ENCODE measurements at regions not wholly inside any gene's neighbourhood (a gene's known extent, or its start where the extent isn't known, plus 50 kb on each side); places are given as distances from the start of the nearest gene placed in this dataset.
"Not testable (repeated sequence)": the region's sequence is repeated elsewhere in the genome, so short reads cannot be mapped to it uniquely, and the experiment has no call there.

DNA sequence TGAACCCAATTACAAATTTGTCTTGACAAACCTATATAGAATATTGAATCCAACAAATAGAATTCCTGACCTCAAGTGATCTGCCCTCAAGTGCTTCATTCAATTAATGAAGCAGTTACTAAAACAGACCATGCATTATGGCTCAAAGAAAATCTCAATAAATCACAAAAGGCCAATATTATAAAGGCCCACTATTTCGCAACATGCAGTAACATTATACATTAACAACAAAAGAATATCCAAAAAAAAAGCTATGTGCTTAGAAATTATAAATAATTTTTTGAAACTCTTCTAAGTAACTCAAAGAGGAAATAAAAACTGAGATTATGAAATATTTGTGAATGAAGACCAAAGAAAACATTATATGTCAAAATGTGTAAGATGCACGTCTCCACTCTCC is 177.7 kb downstream of the ZNF674 start:
- in situ Hi-C loops (cut with HindIII; ENCODE audit: low sequenced_read_pairs) = no loop called here

DNA sequence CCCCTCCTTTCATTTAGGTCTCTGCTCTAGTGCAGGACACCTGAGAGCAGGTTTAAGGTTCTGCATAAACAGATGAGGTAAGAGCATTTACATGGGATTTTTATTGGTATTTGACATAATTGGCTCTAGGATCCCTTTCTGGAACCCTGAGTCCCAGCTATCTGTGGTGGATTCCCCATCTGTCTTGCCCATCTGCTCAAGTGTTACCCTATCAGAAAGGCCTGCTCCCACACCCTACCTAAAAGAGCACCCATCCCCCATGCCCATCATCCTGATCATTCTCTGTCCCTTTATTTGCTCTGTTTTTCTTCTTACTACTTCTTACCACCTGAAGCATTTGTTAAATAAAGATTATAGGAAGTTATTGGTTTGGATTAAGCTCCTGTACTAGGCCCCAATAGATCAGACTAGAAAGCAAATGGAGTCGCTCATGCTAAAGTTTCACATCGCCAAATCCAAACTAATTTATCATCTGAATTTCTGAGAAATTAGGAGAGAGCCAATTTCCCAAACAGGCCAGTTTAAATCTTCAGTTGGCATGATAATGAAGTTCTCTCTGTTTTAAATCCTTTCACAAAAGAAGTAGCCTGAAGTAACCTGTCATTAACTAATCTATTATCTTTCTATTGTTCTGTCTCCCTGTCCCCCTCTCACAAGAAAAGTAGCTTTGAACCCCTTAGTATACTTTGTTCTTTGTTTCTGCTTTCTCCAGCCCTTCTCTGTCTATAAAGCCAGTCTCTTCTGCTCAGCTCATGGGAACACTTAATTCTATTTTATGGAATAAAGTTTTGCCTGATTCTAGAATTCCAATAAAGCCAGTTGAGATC is 178.6 kb downstream of the ZNF674 start:
- in situ Hi-C loops (cut with HindIII; ENCODE audit: low sequenced_read_pairs) = no loop called here

DNA sequence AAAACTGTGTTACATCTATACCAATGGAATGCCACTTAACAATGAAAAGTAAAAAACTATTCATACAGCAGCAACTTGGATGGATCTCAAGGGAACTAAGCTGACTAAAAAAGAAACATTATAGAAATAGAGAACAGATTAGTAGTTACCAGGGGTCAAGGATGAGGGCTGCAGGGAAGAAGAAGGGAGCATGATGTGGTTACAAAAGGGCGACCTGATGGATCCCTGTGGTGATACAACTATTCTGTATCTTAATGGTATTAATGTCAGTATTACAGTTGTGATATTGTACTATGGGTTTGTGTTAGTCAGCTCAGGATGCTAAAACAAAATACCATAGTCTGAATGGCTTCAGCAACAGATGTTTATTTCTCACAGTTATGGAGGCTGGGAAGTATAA is 190.7 kb downstream of the ZNF674 start:
- in situ Hi-C loops (cut with HindIII; ENCODE audit: low sequenced_read_pairs) = no loop called here

DNA sequence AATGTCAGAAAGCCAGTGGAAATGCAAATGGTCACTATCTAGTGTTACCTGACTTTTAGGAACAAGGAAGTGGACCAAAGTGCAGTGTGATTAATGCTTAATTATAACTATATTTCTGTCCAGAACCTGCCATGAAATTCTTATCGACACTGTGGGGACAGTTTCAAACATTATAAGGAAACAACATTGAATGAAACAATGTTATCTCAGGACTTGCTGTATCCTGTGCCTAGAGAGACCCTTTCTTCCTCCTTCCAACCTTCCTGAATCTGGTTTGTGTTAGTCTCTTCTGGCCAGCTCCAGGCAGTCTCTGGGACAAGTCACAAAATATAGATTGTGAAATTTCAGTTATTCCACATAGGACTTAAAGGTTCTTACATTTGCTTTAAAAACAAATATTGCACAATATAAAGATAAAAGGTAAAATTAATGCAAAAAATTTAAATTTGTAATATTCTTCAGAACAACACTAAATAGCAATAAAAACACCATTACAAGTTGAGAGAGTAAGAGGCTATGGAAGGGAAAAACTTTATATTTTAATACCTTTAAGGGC is 203.4 kb downstream of the ZNF674 start:
- in situ Hi-C loops (cut with HindIII; ENCODE audit: low sequenced_read_pairs) = no loop called here

DNA sequence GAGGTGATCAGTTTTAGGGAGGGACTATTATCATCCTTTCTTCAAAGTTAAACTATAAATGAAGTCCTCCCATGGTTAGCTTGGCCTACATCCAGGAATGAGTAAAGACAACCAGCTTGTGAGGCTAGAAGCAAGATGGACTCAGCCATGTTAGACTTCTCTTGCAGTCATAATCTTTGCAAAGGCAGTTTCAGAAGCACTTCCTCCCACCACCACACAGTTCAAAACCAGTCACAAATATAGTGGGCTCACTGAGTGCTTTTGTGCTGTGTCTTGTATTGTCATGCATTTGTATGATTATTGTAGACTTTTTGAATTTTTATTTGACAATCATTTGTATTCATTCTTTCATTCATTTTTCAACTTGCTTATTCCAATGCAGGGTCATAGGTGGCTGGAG is 204.5 kb downstream of the ZNF674 start:
- in situ Hi-C loops (cut with HindIII; ENCODE audit: low sequenced_read_pairs) = no loop called here

DNA sequence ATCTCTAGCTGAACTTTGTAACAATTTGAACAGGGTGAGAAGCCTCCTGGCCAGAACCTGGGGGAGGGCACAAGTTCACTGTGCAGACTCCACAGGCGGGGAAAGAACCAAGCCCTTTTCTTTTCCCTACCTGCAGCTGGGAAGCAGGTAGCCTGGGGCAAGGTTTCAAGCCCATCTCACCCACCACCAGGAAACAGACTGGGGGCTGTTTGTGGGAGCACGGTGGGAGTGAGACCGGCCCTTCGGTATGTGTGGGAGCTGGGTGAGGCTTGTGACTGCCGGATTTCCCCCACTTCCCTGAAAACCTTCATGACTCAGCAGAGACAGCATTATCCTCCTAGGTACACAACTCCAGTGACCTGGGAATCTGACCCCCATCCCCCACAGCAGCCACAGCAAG is 211.7 kb downstream of the ZNF674 start:
- in situ Hi-C loops (cut with HindIII; ENCODE audit: low sequenced_read_pairs) = no loop called here

DNA sequence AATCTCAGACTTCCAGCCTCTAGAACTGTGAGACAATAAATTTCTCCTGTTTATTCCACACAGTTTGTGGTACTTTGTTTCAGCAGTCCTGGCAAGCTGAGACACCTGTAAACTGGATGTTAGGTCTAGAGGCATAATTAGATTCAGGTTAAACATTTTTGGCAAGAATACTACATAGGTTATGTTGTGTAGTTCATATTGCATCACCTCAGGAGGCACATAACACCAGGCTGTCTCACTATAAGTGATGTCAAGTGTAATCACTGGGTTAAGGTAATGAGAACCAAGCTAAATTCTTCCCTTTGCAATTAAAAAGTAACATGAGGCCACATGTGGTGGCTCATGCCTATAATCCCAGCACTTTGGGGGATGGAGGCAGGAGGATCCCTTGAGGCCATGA is 214.2 kb downstream of the ZNF674 start:
- in situ Hi-C loops (cut with HindIII; ENCODE audit: low sequenced_read_pairs) = no loop called here

DNA sequence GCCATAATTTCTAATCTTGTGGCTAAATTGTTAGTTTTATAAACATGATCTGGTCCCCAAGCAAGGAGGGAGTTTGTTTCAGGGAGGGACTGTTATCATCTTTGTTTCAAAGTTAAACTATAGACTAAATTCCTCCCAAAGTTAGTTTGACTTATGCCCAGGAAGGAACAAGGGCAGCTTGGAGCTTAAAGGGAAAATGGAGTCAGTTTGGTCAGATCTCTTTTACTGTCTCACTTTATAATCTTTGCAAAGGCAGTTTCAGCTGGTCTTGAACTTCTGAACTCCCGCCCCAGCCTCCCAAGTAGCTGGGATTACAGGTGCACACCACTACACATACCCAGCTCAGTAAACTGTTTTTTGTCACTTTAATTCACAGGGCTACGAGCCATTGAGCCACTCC is 214.7 kb downstream of the ZNF674 start:
- in situ Hi-C loops (cut with HindIII; ENCODE audit: low sequenced_read_pairs) = no loop called here

GRCh38 chrX:46328133-46328532 is 217.1 kb downstream of the ZNF674 start:
- in situ Hi-C loops (cut with HindIII; ENCODE audit: low sequenced_read_pairs) = no loop called here

- in situ Hi-C loops (cut with HindIII; ENCODE audit: low sequenced_read_pairs) = no loop called here
Measured at GRCh38 chrX:46327566-46328115, 217.6 kb downstream of the ZNF674 start.

DNA sequence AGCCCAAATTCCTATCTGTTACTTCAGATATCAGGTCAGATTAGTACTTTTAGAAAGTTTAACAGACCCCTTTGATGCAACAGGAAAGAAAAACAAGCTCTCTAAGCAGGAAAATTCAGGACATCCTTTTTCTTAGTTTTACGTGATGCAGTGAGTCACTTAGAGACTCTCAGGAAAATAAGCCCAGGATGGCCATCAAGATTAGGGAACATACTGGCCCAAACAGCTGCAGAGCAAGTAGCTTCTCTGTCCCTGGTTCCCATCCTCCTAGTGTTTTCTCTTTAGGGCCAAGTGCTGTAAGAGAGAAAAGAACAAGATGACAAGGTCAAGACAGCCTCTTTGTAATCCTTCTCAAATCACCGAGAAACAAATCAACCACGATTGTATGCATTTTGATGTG is 219.1 kb downstream of the ZNF674 start:
- in situ Hi-C loops (cut with HindIII; ENCODE audit: low sequenced_read_pairs) = no loop called here

DNA sequence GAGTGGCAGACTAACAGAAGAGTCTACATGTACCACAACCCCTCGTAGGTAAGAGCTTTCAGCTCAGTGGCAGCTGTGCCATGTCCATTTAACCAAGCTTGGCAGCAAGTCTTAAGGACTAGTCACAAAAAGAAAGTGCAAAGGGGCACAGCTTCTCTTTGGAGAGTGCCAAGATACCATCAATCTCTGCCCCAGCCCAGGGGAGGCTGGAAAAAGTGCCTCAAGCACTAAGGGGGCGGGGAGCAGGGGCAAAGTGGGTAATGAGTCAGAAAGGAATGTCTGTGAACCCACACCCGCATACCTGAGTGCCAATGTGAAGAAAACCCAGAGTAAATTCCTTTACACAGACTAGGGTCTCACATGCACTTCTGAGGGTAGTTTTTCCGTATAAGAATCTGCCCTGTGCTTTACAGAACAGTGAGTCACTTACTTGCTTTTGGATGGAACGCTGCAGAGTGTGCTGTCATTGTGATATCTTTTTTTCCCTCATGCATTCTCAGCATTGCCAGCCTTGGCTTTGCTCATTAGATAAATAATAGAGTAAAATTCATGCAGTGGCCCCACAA is 219.8 kb downstream of the ZNF674 start:
- in situ Hi-C loops (cut with HindIII; ENCODE audit: low sequenced_read_pairs) = no loop called here

GRCh38 chrX:46324166-46324565 is 221.1 kb downstream of the ZNF674 start:
- in situ Hi-C loops (cut with HindIII; ENCODE audit: low sequenced_read_pairs) = no loop called here

- in situ Hi-C loops (cut with HindIII; ENCODE audit: low sequenced_read_pairs) = not testable (repeated sequence)
Measured at GRCh38 chrX:46322929-46323328, 222.3 kb downstream of the ZNF674 start.

DNA sequence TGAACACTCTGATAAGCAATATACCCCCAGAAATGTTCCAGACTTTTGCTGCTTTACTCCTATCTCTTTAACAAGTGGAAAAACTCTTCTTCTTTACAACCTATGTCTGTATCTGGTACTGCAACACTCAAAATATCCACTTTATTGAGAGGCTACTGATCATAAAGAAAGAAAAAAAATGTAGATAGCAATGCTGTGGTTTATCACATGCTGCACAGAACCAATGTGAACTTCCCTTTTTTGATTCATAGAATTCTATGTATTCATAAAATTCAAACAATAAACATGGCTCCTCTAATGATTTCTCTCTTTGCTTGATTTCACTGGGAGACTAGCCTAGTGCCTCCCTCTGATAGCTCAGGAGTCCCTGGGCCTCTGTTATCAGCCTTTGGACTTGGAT is 223.5 kb downstream of the ZNF674 start:
- in situ Hi-C loops (cut with HindIII; ENCODE audit: low sequenced_read_pairs) = no loop called here

DNA sequence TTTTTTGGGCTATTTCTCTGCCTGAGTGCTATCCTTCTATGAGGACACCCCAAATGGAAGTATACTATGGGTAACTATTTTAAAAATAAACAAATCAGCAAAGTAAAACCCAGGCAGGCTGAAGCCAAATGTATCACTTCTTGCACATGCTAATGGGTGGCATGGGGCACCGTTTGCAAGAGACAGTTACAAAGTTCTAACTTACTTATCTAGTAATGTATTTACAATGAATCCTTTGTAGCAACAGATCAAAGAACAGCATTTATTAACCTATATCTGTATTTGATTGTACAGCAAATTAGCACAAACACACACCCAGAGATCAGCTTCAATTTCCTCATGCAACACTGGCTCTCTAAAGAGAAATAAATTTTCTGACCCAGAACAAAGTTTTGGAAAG is 225.5 kb downstream of the ZNF674 start:
- in situ Hi-C loops (cut with HindIII; ENCODE audit: low sequenced_read_pairs) = no loop called here

DNA sequence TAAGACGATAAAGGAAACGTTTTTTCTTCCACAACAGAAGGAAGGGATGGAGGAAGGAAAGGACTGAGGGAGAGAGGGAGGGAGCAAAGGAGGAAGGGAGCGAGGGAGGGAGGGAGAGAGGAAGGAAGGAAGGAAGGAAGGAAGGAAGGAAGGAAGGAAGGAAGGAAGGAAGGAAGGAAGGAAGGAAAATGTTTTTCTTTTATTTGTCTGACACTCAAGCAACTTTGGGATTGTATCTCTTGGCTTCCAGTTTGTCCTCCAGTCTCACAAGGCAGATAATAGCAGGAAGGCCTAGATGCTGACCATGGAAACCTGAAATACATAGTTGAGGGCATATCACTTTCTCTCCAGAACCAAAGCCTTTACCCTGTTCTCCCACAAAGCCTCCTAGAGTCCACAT is 226.7 kb downstream of the ZNF674 start:
- in situ Hi-C loops (cut with HindIII; ENCODE audit: low sequenced_read_pairs) = no loop called here

- in situ Hi-C loops (cut with HindIII; ENCODE audit: low sequenced_read_pairs) = no loop called here
Measured at GRCh38 chrX:46317163-46317562, 228.1 kb downstream of the ZNF674 start.

- in situ Hi-C loops (cut with HindIII; ENCODE audit: low sequenced_read_pairs) = no loop called here
Measured at GRCh38 chrX:46311581-46312120, 233.6 kb downstream of the ZNF674 start.

DNA sequence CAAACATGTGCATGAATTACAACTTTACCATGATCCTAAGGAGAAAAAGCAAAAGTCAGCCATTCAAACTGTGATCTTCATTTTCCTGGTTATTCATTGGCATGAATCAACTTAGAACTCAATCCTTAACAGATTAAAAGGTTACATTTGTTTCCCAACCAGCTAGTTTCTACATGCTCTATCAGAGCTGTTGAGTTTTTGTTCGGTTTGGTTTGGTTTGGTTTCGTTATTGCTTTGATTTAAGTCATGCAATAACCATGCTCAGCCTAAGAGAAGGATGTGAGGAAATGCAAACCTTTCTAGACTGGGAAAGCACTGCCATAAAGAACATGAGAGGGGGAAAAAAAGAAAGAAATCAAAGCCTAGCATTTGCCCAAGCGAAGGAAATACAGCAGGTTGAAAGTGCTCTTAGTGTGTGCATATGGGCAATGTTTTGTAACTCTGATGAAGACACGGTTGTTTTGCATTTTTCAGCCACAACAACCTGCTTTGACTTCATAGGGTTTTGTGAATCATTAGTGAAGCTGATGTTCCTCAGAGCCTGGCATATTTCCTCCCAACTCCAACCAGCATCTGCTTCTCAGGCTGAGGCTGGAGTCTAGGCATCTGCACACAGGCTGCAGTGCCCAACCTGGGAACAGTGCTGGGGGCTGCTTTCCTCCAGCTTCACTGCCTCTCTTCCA is 234.3 kb downstream of the ZNF674 start:
- in situ Hi-C loops (cut with HindIII; ENCODE audit: low sequenced_read_pairs) = no loop called here

GRCh38 chrX:46308110-46308509 is 237.1 kb downstream of the ZNF674 start:
- in situ Hi-C loops (cut with HindIII; ENCODE audit: low sequenced_read_pairs) = no loop called here

All from DLD1 (cell line).